Keratinocyte (primary cell): ENCODE measurements at regions not wholly inside any gene's neighbourhood (a gene's known extent, or its start where the extent isn't known, plus 50 kb on each side); places are given as distances from the start of the nearest gene placed in this dataset.

Experiments
- CTCF ChIP-seq, 3 experiments: IDR thresholded peaks in 1 of 3; conservative IDR thresholded peaks in 1 of 3; optimal IDR thresholded peaks in 1 of 3; 2 replicates in 2 of 3; 3 replicates in 1 of 3; pipeline versions ENCODE3 to v1.5.1; 2011; ENCODE audit warnings: low read length in 3 of 3, mild to moderate bottlenecking in 3 of 3, moderate library complexity in 2 of 3, control low read depth in 1 of 3, inconsistent platforms in 1 of 3; ENCODE audit not compliant: insufficient read depth in 2 of 3; ENCODE audit errors: extremely low read depth in 1 of 3
- EZH2 ChIP-seq: IDR thresholded peaks from one replicate; pipeline ENCODE4 v1.6.1; 2012; ENCODE audit warnings: inconsistent platforms, mild to moderate bottlenecking, low read length, moderate library complexity

DNA sequence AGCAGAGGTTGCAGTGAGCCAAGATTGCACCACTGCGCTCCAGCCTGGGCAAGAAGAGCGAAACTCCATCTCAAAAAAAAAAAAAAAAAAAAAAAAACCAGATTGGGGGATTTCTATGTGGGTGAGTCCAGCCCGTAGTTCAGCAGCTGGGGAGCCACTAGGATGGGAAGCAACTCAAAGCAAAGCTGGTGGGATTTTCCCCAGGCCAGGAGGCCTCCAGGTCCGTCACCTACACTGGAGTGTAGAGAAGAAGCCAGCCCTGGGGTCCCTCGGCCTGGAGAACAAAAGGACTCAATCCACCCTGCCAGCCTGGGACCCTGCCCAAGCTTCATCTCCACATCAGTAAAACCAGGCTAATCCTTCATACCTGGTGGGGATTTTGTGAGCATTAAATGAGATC, 121.3 kb upstream of the CACNA1A start:
- TF ChIP-seq CTCF (optimal IDR thresholded peaks at IDR 0.05 in 1 of 3, IDR thresholded peaks at IDR 0.05 in 1 of 3, conservative IDR thresholded peaks at IDR 0.05 in 1 of 3; ENCODE audit: extremely low read depth in 1 of 3, insufficient read depth in 2 of 3, low read length in 3 of 3) (no peak), EZH2 (no peak)
